ENCODE measurements at regions not wholly inside any gene's neighbourhood (a gene's known extent, or its start where the extent isn't known, plus 50 kb on each side); places are given as distances from the start of the nearest gene placed in this dataset.

- TF ChIP-seq CTCF (conservative IDR thresholded peaks at IDR 0.05): no peak
- H3K4me3 Mint-ChIP-seq: no peak overlapping the region
- peaks cover 4% of the 10 kb centered on the region for H3K4me1 Mint-ChIP-seq (ENCODE audit: unreplicated experiment)
- H3K36me3 Mint-ChIP-seq: no peaks in the 10 kb centered on the region
- H3K9me3 Mint-ChIP-seq: no peaks in the 10 kb centered on the region
- no peaks in the 10 kb centered on the region for H3K27me3 Mint-ChIP-seq
- no peak overlapping the region for H3K27ac Mint-ChIP-seq
- DNase-seq (ENCODE audit: extremely low spot score, unreplicated experiment): no peak
Measured at GRCh38 chr12:107474639-107475539, 210.7 kb upstream of the PWP1 start.

GRCh38 chr12:107475900-107476299, 209.7 kb upstream of the PWP1 start:
- peaks cover 10% of the 10 kb centered on the region for H3K4me1 Mint-ChIP-seq (ENCODE audit: unreplicated experiment)
- no peak overlapping the region for H3K4me3 Mint-ChIP-seq
- no peaks in the 10 kb centered on the region for H3K36me3 Mint-ChIP-seq
- no peaks in the 10 kb centered on the region for H3K27me3 Mint-ChIP-seq
- DNase-seq (ENCODE audit: extremely low spot score, unreplicated experiment): no peak
- no peak for TF ChIP-seq CTCF (conservative IDR thresholded peaks at IDR 0.05)
- H3K27ac Mint-ChIP-seq: no peak overlapping the region
- H3K9me3 Mint-ChIP-seq: no peaks in the 10 kb centered on the region

DNA sequence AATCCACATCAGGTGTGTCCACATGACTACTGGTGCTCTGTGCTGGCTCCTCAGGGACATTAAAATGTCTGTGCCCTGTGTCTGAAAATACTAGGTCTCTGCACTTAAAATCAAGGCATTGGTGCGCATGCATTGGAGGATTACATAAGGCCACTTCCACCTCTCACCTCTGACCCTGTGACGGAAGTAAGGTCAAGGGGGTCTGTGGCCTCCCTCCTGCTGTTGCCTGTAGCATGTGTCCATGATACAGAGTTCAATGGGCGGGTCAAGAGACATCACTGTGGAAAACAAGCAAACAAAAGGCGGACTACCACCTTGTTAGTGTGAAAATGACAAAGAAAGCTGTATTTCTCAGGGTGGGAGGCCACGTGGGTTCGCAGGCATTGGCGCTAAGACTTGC, 208.6 kb upstream of the PWP1 start:
- Mint-ChIP-seq H3K36me3 (no peaks in the 10 kb centered on the region), H3K27ac (no peak overlapping the region), H3K4me3 (no peak overlapping the region), H3K4me1 (ENCODE audit: unreplicated experiment) (peaks cover 10% of the 10 kb centered on the region), H3K9me3 (no peaks in the 10 kb centered on the region), H3K27me3 (no peaks in the 10 kb centered on the region)
- no peak for DNase-seq (ENCODE audit: extremely low spot score, unreplicated experiment)
- TF ChIP-seq CTCF (conservative IDR thresholded peaks at IDR 0.05): no peak

GRCh38 chr12:107477947-107478610, 207.5 kb upstream of the PWP1 start:
- no peak for TF ChIP-seq CTCF (conservative IDR thresholded peaks at IDR 0.05)
- H3K4me3 Mint-ChIP-seq: no peak overlapping the region
- no peaks in the 10 kb centered on the region for H3K9me3 Mint-ChIP-seq
- H3K27ac Mint-ChIP-seq: no peak overlapping the region
- H3K36me3 Mint-ChIP-seq: no peaks in the 10 kb centered on the region
- DNase-seq (ENCODE audit: extremely low spot score, unreplicated experiment): no peak
- H3K27me3 Mint-ChIP-seq: no peaks in the 10 kb centered on the region
- H3K4me1 Mint-ChIP-seq (ENCODE audit: unreplicated experiment): peaks cover 10% of the 10 kb centered on the region

DNA sequence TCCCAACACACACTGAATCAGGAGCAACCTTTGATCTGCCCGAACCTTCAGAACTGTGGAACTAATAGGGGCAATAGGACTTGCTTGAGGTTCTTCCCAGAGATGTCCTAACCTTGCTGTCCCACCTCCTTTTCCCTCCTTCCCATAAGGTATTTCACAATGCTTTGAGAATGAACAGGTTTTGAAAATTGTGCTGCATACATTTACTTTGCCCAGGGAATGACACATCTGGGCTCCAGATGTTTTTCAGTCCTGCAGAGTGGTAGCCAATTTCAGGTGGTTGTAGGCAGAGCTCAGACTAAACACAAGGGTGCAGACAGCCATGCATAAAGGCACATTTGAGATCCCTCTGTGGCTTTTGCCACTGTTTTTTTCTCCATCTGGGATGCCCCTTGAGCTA, 206.7 kb upstream of the PWP1 start:
- Mint-ChIP-seq H3K36me3 (no peaks in the 10 kb centered on the region), H3K27me3 (no peaks in the 10 kb centered on the region), H3K27ac (no peak overlapping the region), H3K4me3 (no peak overlapping the region), H3K9me3 (no peaks in the 10 kb centered on the region), H3K4me1 (ENCODE audit: unreplicated experiment) (peaks cover 11% of the 10 kb centered on the region)
- no peak for DNase-seq (ENCODE audit: extremely low spot score, unreplicated experiment)
- TF ChIP-seq CTCF (conservative IDR thresholded peaks at IDR 0.05): no peak

Measured in type B pancreatic cell (in vitro differentiated cells).